GM12878 (cell line): ENCODE measurements at regions not wholly inside any gene's neighbourhood (a gene's known extent, or its start where the extent isn't known, plus 50 kb on each side); places are given as distances from the start of the nearest gene placed in this dataset.

ENCODE experiments used
- EGR1 ChIP-seq, 2 experiments: IDR thresholded peaks; 1 replicate in 1 of 2; 2 replicates in 1 of 2; pipeline ENCODE4 v1.6.1; 2011 to 2012; ENCODE audit warnings: low read depth in 2 of 2, low read length in 2 of 2, borderline replicate concordance in 1 of 2, mild to moderate bottlenecking in 1 of 2, moderate library complexity in 1 of 2
- EZH2 ChIP-seq: IDR thresholded peaks from 2 replicates; pipeline ENCODE4 v1.6.1; 2012; ENCODE audit warnings: low read depth, mild to moderate bottlenecking, control low read depth, inconsistent platforms, low read length, borderline replicate concordance; ENCODE audit not compliant: control insufficient read depth
- RCOR1 ChIP-seq: conservative IDR thresholded peaks from 2 replicates; pipeline ENCODE4 v1.6.1; 2012; ENCODE audit warnings: low read depth, low read length, improper control_type of control experiment
- TF ChIP-seq, protein P1 (sequence below): IDR thresholded peaks from 2 replicates; pipeline ENCODE4 v1.6.1; 2012; ENCODE audit warnings: low read length, inconsistent platforms
- TF ChIP-seq, protein P2 (sequence below): fragments of 450-650 bp; formaldehyde crosslinking; IDR thresholded peaks from 2 replicates; pipeline ENCODE4 v1.4.0; 2020; ENCODE audit warnings: mild to moderate bottlenecking, moderate library complexity
- TF ChIP-seq, protein P3 (sequence below): IDR thresholded peaks from 2 replicates; pipeline ENCODE4 v1.6.1; 2012; ENCODE audit warnings: mild to moderate bottlenecking, low read depth, low read length

DNA sequence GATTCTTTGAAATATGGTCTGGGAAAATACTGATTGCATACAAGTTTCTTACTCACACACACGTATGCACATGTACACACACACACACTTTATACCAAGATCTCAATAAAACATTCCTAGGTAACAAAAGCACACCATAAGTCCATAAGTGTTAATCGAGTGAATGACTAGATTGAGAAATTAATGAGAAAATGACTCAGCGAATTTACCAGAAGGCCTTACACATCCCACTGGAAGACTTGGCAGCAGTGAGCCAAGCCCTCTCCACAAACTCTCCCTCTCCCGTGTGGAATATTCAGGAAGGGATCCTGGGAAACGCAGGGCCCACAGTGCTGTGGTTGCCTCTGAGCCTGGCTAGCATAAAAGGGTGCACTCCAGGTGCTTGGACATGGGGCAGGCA lies 227.2 kb downstream of the LY86 start:
- TF ChIP-seq, protein P1, sequence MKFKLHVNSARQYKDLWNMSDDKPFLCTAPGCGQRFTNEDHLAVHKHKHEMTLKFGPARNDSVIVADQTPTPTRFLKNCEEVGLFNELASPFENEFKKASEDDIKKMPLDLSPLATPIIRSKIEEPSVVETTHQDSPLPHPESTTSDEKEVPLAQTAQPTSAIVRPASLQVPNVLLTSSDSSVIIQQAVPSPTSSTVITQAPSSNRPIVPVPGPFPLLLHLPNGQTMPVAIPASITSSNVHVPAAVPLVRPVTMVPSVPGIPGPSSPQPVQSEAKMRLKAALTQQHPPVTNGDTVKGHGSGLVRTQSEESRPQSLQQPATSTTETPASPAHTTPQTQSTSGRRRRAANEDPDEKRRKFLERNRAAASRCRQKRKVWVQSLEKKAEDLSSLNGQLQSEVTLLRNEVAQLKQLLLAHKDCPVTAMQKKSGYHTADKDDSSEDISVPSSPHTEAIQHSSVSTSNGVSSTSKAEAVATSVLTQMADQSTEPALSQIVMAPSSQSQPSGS, result no peak
- no peak for TF ChIP-seq RCOR1
- TF ChIP-seq, protein P2, sequence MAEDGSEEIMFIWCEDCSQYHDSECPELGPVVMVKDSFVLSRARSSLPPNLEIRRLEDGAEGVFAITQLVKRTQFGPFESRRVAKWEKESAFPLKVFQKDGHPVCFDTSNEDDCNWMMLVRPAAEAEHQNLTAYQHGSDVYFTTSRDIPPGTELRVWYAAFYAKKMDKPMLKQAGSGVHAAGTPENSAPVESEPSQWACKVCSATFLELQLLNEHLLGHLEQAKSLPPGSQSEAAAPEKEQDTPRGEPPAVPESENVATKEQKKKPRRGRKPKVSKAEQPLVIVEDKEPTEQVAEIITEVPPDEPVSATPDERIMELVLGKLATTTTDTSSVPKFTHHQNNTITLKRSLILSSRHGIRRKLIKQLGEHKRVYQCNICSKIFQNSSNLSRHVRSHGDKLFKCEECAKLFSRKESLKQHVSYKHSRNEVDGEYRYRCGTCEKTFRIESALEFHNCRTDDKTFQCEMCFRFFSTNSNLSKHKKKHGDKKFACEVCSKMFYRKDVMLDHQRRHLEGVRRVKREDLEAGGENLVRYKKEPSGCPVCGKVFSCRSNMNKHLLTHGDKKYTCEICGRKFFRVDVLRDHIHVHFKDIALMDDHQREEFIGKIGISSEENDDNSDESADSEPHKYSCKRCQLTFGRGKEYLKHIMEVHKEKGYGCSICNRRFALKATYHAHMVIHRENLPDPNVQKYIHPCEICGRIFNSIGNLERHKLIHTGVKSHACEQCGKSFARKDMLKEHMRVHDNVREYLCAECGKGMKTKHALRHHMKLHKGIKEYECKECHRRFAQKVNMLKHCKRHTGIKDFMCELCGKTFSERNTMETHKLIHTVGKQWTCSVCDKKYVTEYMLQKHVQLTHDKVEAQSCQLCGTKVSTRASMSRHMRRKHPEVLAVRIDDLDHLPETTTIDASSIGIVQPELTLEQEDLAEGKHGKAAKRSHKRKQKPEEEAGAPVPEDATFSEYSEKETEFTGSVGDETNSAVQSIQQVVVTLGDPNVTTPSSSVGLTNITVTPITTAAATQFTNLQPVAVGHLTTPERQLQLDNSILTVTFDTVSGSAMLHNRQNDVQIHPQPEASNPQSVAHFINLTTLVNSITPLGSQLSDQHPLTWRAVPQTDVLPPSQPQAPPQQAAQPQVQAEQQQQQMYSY (CRISPR knock-in tag), result no peak
- no peak for TF ChIP-seq EZH2
- no peak for TF ChIP-seq EGR1 (IDR thresholded peaks at IDR 0.05; ENCODE audit: borderline replicate concordance in 1 of 2, low read depth in 2 of 2, low read length in 2 of 2)
- TF ChIP-seq, protein P3, sequence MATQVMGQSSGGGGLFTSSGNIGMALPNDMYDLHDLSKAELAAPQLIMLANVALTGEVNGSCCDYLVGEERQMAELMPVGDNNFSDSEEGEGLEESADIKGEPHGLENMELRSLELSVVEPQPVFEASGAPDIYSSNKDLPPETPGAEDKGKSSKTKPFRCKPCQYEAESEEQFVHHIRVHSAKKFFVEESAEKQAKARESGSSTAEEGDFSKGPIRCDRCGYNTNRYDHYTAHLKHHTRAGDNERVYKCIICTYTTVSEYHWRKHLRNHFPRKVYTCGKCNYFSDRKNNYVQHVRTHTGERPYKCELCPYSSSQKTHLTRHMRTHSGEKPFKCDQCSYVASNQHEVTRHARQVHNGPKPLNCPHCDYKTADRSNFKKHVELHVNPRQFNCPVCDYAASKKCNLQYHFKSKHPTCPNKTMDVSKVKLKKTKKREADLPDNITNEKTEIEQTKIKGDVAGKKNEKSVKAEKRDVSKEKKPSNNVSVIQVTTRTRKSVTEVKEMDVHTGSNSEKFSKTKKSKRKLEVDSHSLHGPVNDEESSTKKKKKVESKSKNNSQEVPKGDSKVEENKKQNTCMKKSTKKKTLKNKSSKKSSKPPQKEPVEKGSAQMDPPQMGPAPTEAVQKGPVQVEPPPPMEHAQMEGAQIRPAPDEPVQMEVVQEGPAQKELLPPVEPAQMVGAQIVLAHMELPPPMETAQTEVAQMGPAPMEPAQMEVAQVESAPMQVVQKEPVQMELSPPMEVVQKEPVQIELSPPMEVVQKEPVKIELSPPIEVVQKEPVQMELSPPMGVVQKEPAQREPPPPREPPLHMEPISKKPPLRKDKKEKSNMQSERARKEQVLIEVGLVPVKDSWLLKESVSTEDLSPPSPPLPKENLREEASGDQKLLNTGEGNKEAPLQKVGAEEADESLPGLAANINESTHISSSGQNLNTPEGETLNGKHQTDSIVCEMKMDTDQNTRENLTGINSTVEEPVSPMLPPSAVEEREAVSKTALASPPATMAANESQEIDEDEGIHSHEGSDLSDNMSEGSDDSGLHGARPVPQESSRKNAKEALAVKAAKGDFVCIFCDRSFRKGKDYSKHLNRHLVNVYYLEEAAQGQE, result no peak
